ENCODE measurements at regions not wholly inside any gene's neighbourhood (a gene's known extent, or its start where the extent isn't known, plus 50 kb on each side); places are given as distances from the start of the nearest gene placed in this dataset.
A peak's percentile ranks its signal among the peaks of the same experiment; 100 is the strongest.

GRCh38 chr9:108620767-108621166 lies 235.0 kb downstream of the ACTL7B start:
- peaks cover 22% of the 10 kb centered on the region for H3K4me1 ChIP-seq (ENCODE audit: control insufficient read depth, insufficient read depth, low read length)
- no peak overlapping the region for H3K9ac ChIP-seq (ENCODE audit: low read length)
- no peaks in the 10 kb centered on the region for H3K9me3 ChIP-seq (ENCODE audit: control insufficient read depth, low read length)
- H3K36me3 ChIP-seq (ENCODE audit: control insufficient read depth, insufficient read depth, low read length, severe bottlenecking) = no peaks in the 10 kb centered on the region
- no peaks in the 10 kb centered on the region for H3K27me3 ChIP-seq (replicated peaks; ENCODE audit: control insufficient read depth, insufficient read depth, low read length)
- DNase-seq (ENCODE audit: low read depth) = peak; percentile 42
- no peak overlapping the region for H3K4me3 ChIP-seq (ENCODE audit: low read length)

GRCh38 chr9:108618906-108619550 lies 236.8 kb downstream of the ACTL7B start:
- Histone ChIP-seq H3K27me3 (replicated peaks; ENCODE audit: control insufficient read depth, insufficient read depth, low read length) (no peaks in the 10 kb centered on the region), H3K9me3 (ENCODE audit: control insufficient read depth, low read length) (no peaks in the 10 kb centered on the region), H3K9ac (ENCODE audit: low read length) (no peak overlapping the region), H3K36me3 (ENCODE audit: control insufficient read depth, insufficient read depth, low read length, severe bottlenecking) (no peaks in the 10 kb centered on the region), H3K4me1 (ENCODE audit: control insufficient read depth, insufficient read depth, low read length) (peaks cover 22% of the 10 kb centered on the region), H3K4me3 (ENCODE audit: low read length) (no peak overlapping the region)
- no peak for DNase-seq (ENCODE audit: low read depth)

GRCh38 chr9:108617676-108618075 lies 238.1 kb downstream of the ACTL7B start:
- no peak overlapping the region for H3K9ac ChIP-seq (ENCODE audit: low read length)
- H3K4me3 ChIP-seq (ENCODE audit: low read length) = no peak overlapping the region
- H3K9me3 ChIP-seq (ENCODE audit: control insufficient read depth, low read length) = no peaks in the 10 kb centered on the region
- no peaks in the 10 kb centered on the region for H3K27me3 ChIP-seq (replicated peaks; ENCODE audit: control insufficient read depth, insufficient read depth, low read length)
- no peaks in the 10 kb centered on the region for H3K36me3 ChIP-seq (ENCODE audit: control insufficient read depth, insufficient read depth, low read length, severe bottlenecking)
- peaks cover 17% of the 10 kb centered on the region for H3K4me1 ChIP-seq (ENCODE audit: control insufficient read depth, insufficient read depth, low read length)
- no peak for DNase-seq (ENCODE audit: low read depth)

GRCh38 chr9:108615152-108615551 lies 240.6 kb downstream of the ACTL7B start:
- DNase-seq (ENCODE audit: low read depth) = no peak
- H3K4me1 ChIP-seq (ENCODE audit: control insufficient read depth, insufficient read depth, low read length) = peaks cover 7% of the 10 kb centered on the region
- no peak overlapping the region for H3K9ac ChIP-seq (ENCODE audit: low read length)
- H3K4me3 ChIP-seq (ENCODE audit: low read length) = no peak overlapping the region
- H3K9me3 ChIP-seq (ENCODE audit: control insufficient read depth, low read length) = no peaks in the 10 kb centered on the region
- H3K27me3 ChIP-seq (replicated peaks; ENCODE audit: control insufficient read depth, insufficient read depth, low read length) = no peaks in the 10 kb centered on the region
- H3K36me3 ChIP-seq (ENCODE audit: control insufficient read depth, insufficient read depth, low read length, severe bottlenecking) = no peaks in the 10 kb centered on the region

DNA sequence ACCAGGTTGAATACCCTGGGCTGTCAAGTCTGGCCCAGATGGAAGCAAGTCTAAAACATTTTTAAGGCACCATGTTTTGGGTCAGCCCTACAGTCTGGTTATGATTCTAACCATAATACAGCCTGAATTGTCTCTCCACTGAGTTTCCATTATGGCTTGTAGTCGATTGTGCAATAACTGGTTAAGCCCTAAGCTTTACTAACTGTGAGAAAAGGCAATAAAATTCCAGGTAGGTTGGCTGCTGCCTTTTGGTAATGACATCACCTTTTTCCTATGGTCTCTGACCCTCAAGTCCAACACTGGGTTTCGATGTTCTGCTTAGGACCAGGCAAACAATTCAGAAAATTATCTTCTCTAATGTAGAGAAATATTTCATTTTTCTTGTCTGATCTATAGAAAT lies 243.3 kb downstream of the ACTL7B start:
- Histone ChIP-seq H3K36me3 (ENCODE audit: control insufficient read depth, insufficient read depth, low read length, severe bottlenecking) (no peaks in the 10 kb centered on the region), H3K9me3 (ENCODE audit: control insufficient read depth, low read length) (no peaks in the 10 kb centered on the region), H3K4me3 (ENCODE audit: low read length) (no peak overlapping the region), H3K9ac (ENCODE audit: low read length) (no peak overlapping the region), H3K4me1 (ENCODE audit: control insufficient read depth, insufficient read depth, low read length) (peaks cover 15% of the 10 kb centered on the region), H3K27me3 (replicated peaks; ENCODE audit: control insufficient read depth, insufficient read depth, low read length) (no peaks in the 10 kb centered on the region)
- DNase-seq (ENCODE audit: low read depth) = peak; percentile 11

DNA sequence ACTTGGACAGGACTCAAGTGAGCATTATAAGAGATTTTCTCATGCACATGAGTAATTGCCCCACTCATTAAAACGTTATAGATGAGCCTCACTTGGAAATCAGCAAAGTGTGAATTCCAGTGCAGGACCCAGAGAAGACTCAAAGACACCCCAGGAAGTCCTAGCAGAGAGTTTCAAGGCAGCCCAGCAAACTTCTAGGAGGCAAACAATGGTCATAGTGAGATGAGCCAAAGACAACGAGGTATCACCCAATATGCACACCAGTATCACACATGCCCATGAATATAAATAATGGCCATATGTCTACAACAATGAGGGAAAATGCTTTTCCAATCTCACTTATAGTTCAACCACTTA lies 245.9 kb downstream of the ACTL7B start:
- H3K4me3 ChIP-seq (ENCODE audit: low read length) = no peak overlapping the region
- peaks cover 15% of the 10 kb centered on the region for H3K4me1 ChIP-seq (ENCODE audit: control insufficient read depth, insufficient read depth, low read length)
- no peaks in the 10 kb centered on the region for H3K9me3 ChIP-seq (ENCODE audit: control insufficient read depth, low read length)
- no peaks in the 10 kb centered on the region for H3K27me3 ChIP-seq (replicated peaks; ENCODE audit: control insufficient read depth, insufficient read depth, low read length)
- no peak for DNase-seq (ENCODE audit: low read depth)
- H3K36me3 ChIP-seq (ENCODE audit: control insufficient read depth, insufficient read depth, low read length, severe bottlenecking) = no peaks in the 10 kb centered on the region
- no peak overlapping the region for H3K9ac ChIP-seq (ENCODE audit: low read length)

DNA sequence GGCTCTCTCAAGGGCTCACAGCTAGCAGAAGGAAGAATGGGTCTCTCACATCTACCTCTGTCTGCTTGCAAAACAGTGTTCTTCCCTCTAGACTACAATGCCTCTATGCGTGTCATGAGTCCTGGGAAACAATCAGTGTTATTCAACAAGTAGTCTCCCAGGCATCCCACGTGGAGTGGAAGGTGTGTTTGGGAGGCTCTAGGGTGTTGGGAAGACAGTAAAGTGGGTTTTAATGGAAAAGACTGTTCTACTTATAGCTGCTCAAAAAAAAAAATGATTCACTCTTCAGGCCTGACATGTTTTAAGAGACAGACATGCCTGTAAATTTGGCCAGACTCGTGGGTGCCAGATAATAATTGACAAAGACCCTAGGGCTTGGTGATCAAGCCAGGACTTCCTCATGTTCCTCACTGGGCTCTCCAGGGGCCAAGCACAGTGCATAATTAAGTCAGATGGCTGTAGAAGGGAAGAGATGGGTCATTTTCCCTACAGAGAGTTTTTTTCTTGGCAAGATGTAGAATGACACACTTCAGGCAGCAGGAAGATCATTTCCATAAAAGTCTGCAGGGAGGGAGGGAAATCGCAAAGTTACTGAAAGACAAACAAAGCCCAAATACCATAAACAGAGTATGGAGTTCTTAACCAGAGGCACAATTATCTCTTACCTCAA lies 246.4 kb downstream of the ACTL7B start:
- H3K4me3 ChIP-seq (ENCODE audit: low read length) = no peak overlapping the region
- peak; percentile 24 for DNase-seq (ENCODE audit: low read depth)
- H3K4me1 ChIP-seq (ENCODE audit: control insufficient read depth, insufficient read depth, low read length) = peaks cover 15% of the 10 kb centered on the region
- H3K9ac ChIP-seq (ENCODE audit: low read length) = no peak overlapping the region
- no peaks in the 10 kb centered on the region for H3K27me3 ChIP-seq (replicated peaks; ENCODE audit: control insufficient read depth, insufficient read depth, low read length)
- H3K9me3 ChIP-seq (ENCODE audit: control insufficient read depth, low read length) = no peaks in the 10 kb centered on the region
- H3K36me3 ChIP-seq (ENCODE audit: control insufficient read depth, insufficient read depth, low read length, severe bottlenecking) = no peaks in the 10 kb centered on the region

GRCh38 chr9:108607607-108608006 lies 248.2 kb downstream of the ACTL7B start:
- Histone ChIP-seq H3K4me3 (ENCODE audit: low read length) (no peak overlapping the region), H3K9ac (ENCODE audit: low read length) (no peak overlapping the region), H3K9me3 (ENCODE audit: control insufficient read depth, low read length) (no peaks in the 10 kb centered on the region), H3K27me3 (replicated peaks; ENCODE audit: control insufficient read depth, insufficient read depth, low read length) (no peaks in the 10 kb centered on the region), H3K4me1 (ENCODE audit: control insufficient read depth, insufficient read depth, low read length) (peaks cover 15% of the 10 kb centered on the region), H3K36me3 (ENCODE audit: control insufficient read depth, insufficient read depth, low read length, severe bottlenecking) (no peaks in the 10 kb centered on the region)
- DNase-seq (ENCODE audit: low read depth) = no peak

DNA sequence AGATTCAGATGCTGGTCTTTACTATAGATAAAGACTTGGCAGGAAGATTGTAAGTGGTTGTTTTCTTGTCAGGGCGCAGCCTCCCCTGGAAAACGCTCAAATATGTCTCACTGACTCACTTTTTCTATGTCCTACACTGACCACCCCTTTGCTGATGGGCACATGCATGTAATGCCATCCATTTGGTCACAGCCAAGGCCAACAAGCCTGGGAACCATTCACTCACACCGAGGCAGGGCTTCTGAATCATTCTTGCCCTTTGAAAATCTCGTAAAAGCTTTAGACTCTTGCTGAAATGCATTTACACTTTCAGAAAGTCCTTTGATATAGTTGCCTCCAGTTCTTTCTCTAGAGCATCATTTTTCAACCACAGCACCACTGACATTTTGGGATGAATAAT lies 249.4 kb downstream of the ACTL7B start:
- H3K4me3 ChIP-seq (ENCODE audit: low read length) = no peak overlapping the region
- H3K4me1 ChIP-seq (ENCODE audit: control insufficient read depth, insufficient read depth, low read length) = peaks cover 15% of the 10 kb centered on the region
- no peaks in the 10 kb centered on the region for H3K27me3 ChIP-seq (replicated peaks; ENCODE audit: control insufficient read depth, insufficient read depth, low read length)
- no peak overlapping the region for H3K9ac ChIP-seq (ENCODE audit: low read length)
- H3K36me3 ChIP-seq (ENCODE audit: control insufficient read depth, insufficient read depth, low read length, severe bottlenecking) = no peaks in the 10 kb centered on the region
- peak; percentile 21 for DNase-seq (ENCODE audit: low read depth)
- no peaks in the 10 kb centered on the region for H3K9me3 ChIP-seq (ENCODE audit: control insufficient read depth, low read length)

- H3K4me3 ChIP-seq (ENCODE audit: low read length) = no peak overlapping the region
- no peaks in the 10 kb centered on the region for H3K36me3 ChIP-seq (ENCODE audit: control insufficient read depth, insufficient read depth, low read length, severe bottlenecking)
- H3K9me3 ChIP-seq (ENCODE audit: control insufficient read depth, low read length) = no peaks in the 10 kb centered on the region
- H3K4me1 ChIP-seq (ENCODE audit: control insufficient read depth, insufficient read depth, low read length) = peaks cover 14% of the 10 kb centered on the region
- no peak overlapping the region for H3K9ac ChIP-seq (ENCODE audit: low read length)
- no peaks in the 10 kb centered on the region for H3K27me3 ChIP-seq (replicated peaks; ENCODE audit: control insufficient read depth, insufficient read depth, low read length)
- no peak for DNase-seq (ENCODE audit: low read depth)
These were observed 252.6 kb downstream of the ACTL7B start for GRCh38 chr9:108603141-108603540.

DNA sequence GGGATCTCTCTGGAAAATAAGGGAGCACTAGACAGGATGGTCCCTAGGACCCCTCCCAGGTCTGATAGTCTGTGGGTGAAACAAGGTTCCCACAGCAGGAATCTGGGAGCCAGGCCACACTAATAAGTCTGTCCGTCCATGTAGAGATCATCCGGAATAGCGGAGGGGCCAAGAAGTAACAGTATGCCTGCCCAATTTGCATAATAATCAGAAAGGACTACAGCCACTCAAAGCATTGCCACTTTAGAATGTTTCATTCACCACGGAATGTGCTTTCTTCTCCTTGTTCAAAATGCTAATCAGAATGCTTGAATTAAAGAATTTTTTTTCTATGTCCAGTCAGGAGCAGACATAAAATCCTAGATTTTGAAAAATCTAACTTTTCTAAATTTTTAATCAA lies 254.9 kb downstream of the ACTL7B start:
- Histone ChIP-seq H3K27me3 (replicated peaks; ENCODE audit: control insufficient read depth, insufficient read depth, low read length) (no peaks in the 10 kb centered on the region), H3K4me3 (ENCODE audit: low read length) (no peak overlapping the region), H3K9me3 (ENCODE audit: control insufficient read depth, low read length) (no peaks in the 10 kb centered on the region), H3K4me1 (ENCODE audit: control insufficient read depth, insufficient read depth, low read length) (peaks cover 14% of the 10 kb centered on the region), H3K9ac (ENCODE audit: low read length) (no peak overlapping the region), H3K36me3 (ENCODE audit: control insufficient read depth, insufficient read depth, low read length, severe bottlenecking) (no peaks in the 10 kb centered on the region)
- DNase-seq (ENCODE audit: low read depth) = no peak

DNA sequence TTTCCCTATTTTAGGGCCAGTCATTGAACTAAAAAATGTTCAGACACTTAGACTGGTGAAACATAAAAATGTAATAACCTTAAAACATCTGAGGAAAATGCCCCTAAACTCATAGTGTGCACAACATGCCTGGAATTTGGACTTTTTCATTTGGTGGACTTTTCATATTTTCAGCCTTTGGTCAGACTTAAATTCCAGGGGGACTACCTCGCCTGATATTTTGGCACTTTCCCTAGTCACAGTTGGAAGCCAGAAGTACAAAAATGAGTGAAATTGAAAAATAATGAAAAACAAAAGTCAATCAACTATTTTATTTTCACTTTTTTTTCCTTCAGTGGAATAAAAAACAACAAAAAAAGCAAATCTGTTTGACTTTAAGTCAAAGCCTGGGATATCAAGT lies 256.2 kb downstream of the ACTL7B start:
- peaks cover 14% of the 10 kb centered on the region for H3K4me1 ChIP-seq (ENCODE audit: control insufficient read depth, insufficient read depth, low read length)
- H3K9me3 ChIP-seq (ENCODE audit: control insufficient read depth, low read length) = no peaks in the 10 kb centered on the region

More for the DNA sequence above, 256.2 kb downstream of the ACTL7B start:
- Histone ChIP-seq H3K36me3 (ENCODE audit: control insufficient read depth, insufficient read depth, low read length, severe bottlenecking) (no peaks in the 10 kb centered on the region), H3K4me3 (ENCODE audit: low read length) (no peak overlapping the region), H3K27me3 (replicated peaks; ENCODE audit: control insufficient read depth, insufficient read depth, low read length) (no peaks in the 10 kb centered on the region), H3K9ac (ENCODE audit: low read length) (no peak overlapping the region)
- DNase-seq (ENCODE audit: low read depth) = no peak
